Astrocyte (in vitro differentiated cells and primary cell): ENCODE measurements at regions not wholly inside any gene's neighbourhood (a gene's known extent, or its start where the extent isn't known, plus 50 kb on each side); places are given as distances from the start of the nearest gene placed in this dataset.
"Not testable (repeated sequence)": the region's sequence is repeated elsewhere in the genome, so short reads cannot be mapped to it uniquely, and the experiment has no call there.

ENCODE experiments used
- EZH2 ChIP-seq: IDR thresholded peaks from 2 replicates; pipeline ENCODE4 v1.6.1; 2012; ENCODE audit warnings: mild to moderate bottlenecking, low read length, inconsistent platforms; ENCODE audit not compliant: insufficient read depth
- TF ChIP-seq, protein P1 (sequence below): IDR thresholded peaks from 2 replicates; pipeline ENCODE4 v1.5.1; 2011; ENCODE audit warnings: low read depth, mild to moderate bottlenecking, inconsistent platforms, low read length, moderate library complexity; ENCODE audit not compliant: insufficient read depth

DNA sequence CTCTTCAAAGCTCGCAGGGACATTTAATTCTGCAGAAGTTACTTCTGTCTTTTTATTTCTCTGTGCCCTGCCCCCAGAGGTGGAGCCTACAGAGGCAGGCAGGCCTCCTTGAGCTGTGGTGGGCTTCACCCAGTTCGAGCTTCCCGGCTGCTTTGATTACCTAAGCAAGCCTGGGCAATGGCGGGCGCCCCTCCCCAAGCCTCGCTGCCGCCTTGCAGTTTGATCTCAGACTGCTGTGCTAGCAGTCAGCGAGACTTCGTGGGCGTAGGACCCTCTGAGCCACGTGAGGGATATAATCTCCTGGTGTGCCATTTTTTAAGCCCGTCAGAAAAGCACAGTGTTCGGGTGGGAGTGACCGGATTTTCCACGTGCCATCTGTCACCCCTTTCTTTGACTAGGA is 1322.9 kb upstream of the ACO1 start:
- TF ChIP-seq, protein P1, sequence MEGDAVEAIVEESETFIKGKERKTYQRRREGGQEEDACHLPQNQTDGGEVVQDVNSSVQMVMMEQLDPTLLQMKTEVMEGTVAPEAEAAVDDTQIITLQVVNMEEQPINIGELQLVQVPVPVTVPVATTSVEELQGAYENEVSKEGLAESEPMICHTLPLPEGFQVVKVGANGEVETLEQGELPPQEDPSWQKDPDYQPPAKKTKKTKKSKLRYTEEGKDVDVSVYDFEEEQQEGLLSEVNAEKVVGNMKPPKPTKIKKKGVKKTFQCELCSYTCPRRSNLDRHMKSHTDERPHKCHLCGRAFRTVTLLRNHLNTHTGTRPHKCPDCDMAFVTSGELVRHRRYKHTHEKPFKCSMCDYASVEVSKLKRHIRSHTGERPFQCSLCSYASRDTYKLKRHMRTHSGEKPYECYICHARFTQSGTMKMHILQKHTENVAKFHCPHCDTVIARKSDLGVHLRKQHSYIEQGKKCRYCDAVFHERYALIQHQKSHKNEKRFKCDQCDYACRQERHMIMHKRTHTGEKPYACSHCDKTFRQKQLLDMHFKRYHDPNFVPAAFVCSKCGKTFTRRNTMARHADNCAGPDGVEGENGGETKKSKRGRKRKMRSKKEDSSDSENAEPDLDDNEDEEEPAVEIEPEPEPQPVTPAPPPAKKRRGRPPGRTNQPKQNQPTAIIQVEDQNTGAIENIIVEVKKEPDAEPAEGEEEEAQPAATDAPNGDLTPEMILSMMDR, result not testable (repeated sequence)
- not testable (repeated sequence) for TF ChIP-seq EZH2
